HCT116 (cell line): ENCODE measurements at regions not wholly inside any gene's neighbourhood (a gene's known extent, or its start where the extent isn't known, plus 50 kb on each side); places are given as distances from the start of the nearest gene placed in this dataset.

ENCODE experiments used
- ATAC-seq: fragments of 200-7000 bp; cut with Tn5 transposase; 2 replicates; pipeline ENCODE4 v1.9.1; 2020; ENCODE audit warnings: mild to moderate bottlenecking, moderate library complexity
- BruUV-seq: library from RNA; stranded (reverse); fragments of 400-500 nt; replicated peaks from 2 replicates; lab custom pipeline; 2021; lab: Mats Ljungman, UMichigan
- CTCF ChIA-PET: fragments of 300-600 bp; sonication (Branson Sonifier 250); formaldehyde crosslinking; loops from one replicate; lab custom pipeline; 2021; ENCODE audit warnings: antibody characterized with exemption; lab: Charles Lee
- POLR2A ChIA-PET: fragments of 300-600, 350-600 bp; sonication (Branson Sonifier 250); formaldehyde crosslinking; loops from one replicate; lab custom pipeline; 2021; ENCODE audit warnings: antibody characterized with exemption; lab: Charles Lee
- RAD21 ChIA-PET, 2 experiments: fragments of 300-600 bp; sonication (Branson Sonifier 250); formaldehyde crosslinking; loops; one replicate each; lab custom pipeline; 2023; ENCODE audit warnings: low total read pairs in 2 of 2; ENCODE audit not compliant: uncharacterized antibody in 2 of 2, unreplicated experiment in 2 of 2, low non-redundant PET in 1 of 2; lab: Charles Lee
- DNase-seq: peaks from one replicate; pipeline ENCODE4 v3.0.0-alpha.2; 2010; ENCODE audit warnings: low read depth, low spot score
- H2AFZ ChIP-seq: fragments of 200-600 bp; shearing (Covaris generic), sonication (generic); 2 replicates; pipeline ENCODE4 v1.6.1; 2017; ENCODE audit warnings: low read depth, mixed run types, mixed read lengths, antibody characterized with exemption, low read length; ENCODE audit not compliant: poor library complexity, severe bottlenecking
- H3K27ac ChIP-seq: 2 replicates; pipeline ENCODE4 v1.5.1; 2012; ENCODE audit warnings: low read depth, low read length
- H3K27me3 ChIP-seq: fragments of 200-600 bp; sonication (generic); 2 replicates; pipeline ENCODE4 v1.6.1; 2016; ENCODE audit warnings: mixed run types, low read length, mixed read lengths; ENCODE audit not compliant: insufficient read depth
- H3K36me3 ChIP-seq, 2 experiments: fragments of 200-500 bp in 1 of 2; fragments of 200-600 bp in 1 of 2; sonication (Bioruptor generic) in 1 of 2; sonication (generic) in 1 of 2; 2 replicates each; pipeline versions ENCODE4 v1.5.1 to v1.6.1; 2014 to 2016; ENCODE audit warnings: low read length in 2 of 2, inconsistent platforms in 1 of 2, mixed read lengths in 1 of 2, mixed run types in 1 of 2; ENCODE audit not compliant: insufficient read depth in 2 of 2, control insufficient read depth in 1 of 2
- H3K4me1 ChIP-seq, 2 experiments: fragments of 200-600 bp in 1 of 2; sonication (generic) in 1 of 2; 2 replicates each; pipeline versions ENCODE4 v1.5.1 to v1.6.1; 2012 to 2017; ENCODE audit warnings: low read length in 2 of 2, inconsistent platforms in 1 of 2, mild to moderate bottlenecking in 1 of 2, mixed read lengths in 1 of 2, mixed run types in 1 of 2, moderate library complexity in 1 of 2; ENCODE audit not compliant: insufficient read depth in 2 of 2, control insufficient read depth in 1 of 2
- H3K4me2 ChIP-seq: fragments of 200-600 bp; sonication (generic); 2 replicates; pipeline ENCODE4 v1.6.1; 2017; ENCODE audit warnings: mixed run types, low read length, mixed read lengths
- H3K4me3 ChIP-seq, 2 experiments: fragments of 200-600 bp in 1 of 2; sonication (generic) in 1 of 2; replicated peaks in 1 of 2; 2 replicates each; pipeline ENCODE4 v1.5.1; 2011 to 2016; ENCODE audit warnings: low read length in 2 of 2, control low read depth in 1 of 2, low read depth in 1 of 2, mild to moderate bottlenecking in 1 of 2, mixed read lengths in 1 of 2, mixed run types in 1 of 2
- H3K79me2 ChIP-seq: fragments of 200-600 bp; sonication (generic); 2 replicates; pipeline ENCODE4 v1.6.1; 2017; ENCODE audit warnings: mild to moderate bottlenecking, mixed run types, low read length, moderate library complexity, mixed read lengths; ENCODE audit not compliant: insufficient read depth
- H3K9ac ChIP-seq: fragments of 200-600 bp; sonication (generic); 2 replicates; pipeline ENCODE4 v1.6.1; 2016; ENCODE audit warnings: low read length, mixed read lengths
- H3K9me2 ChIP-seq: fragments of 200-600 bp; sonication (generic), shearing (Covaris generic); 2 replicates; pipeline ENCODE4 v1.6.1; 2017; ENCODE audit warnings: mixed run types, mild to moderate bottlenecking, moderate library complexity; ENCODE audit not compliant: insufficient read depth
- H3K9me3 ChIP-seq, 2 experiments: fragments of 200-500 bp in 1 of 2; fragments of 200-600 bp in 1 of 2; sonication (Bioruptor generic) in 1 of 2; sonication (generic) in 1 of 2; 2 replicates each; pipeline ENCODE4 v1.6.1; 2014 to 2017; ENCODE audit warnings: low read length in 2 of 2, mixed read lengths in 2 of 2, inconsistent platforms in 1 of 2, low read depth in 1 of 2, mild to moderate bottlenecking in 1 of 2, mixed run types in 1 of 2, moderate library complexity in 1 of 2; ENCODE audit not compliant: control insufficient read depth in 1 of 2, insufficient read depth in 1 of 2
- H4K20me1 ChIP-seq: fragments of 200-600 bp; sonication (generic), shearing (Covaris generic); 2 replicates; pipeline ENCODE4 v1.6.1; 2017; ENCODE audit warnings: mixed run types, mild to moderate bottlenecking, moderate library complexity; ENCODE audit not compliant: insufficient read depth
- ATF3 ChIP-seq: IDR thresholded peaks from 2 replicates; pipeline ENCODE4 v1.6.1; 2012
- CBX3 ChIP-seq: IDR thresholded peaks from 2 replicates; pipeline ENCODE4 v1.6.1; 2012; ENCODE audit warnings: low read depth
- CTCF ChIP-seq, 3 experiments: fragments of 200-600 bp in 1 of 3; sonication (generic) in 1 of 3; IDR thresholded peaks in 2 of 3; conservative IDR thresholded peaks in 1 of 3; 2 replicates each; pipeline ENCODE4 v1.5.1; 2012 to 2017; ENCODE audit warnings: low read depth in 2 of 3, low read length in 2 of 3, antibody characterized with exemption in 1 of 3, borderline replicate concordance in 1 of 3, control low read depth in 1 of 3, mild to moderate bottlenecking in 1 of 3, mixed read lengths in 1 of 3, mixed run types in 1 of 3, moderate library complexity in 1 of 3; ENCODE audit not compliant: insufficient read depth in 1 of 3
- EGR1 ChIP-seq: IDR thresholded peaks from 2 replicates; pipeline ENCODE4 v1.6.1; 2012; ENCODE audit warnings: low read depth
- EZH2 ChIP-seq: fragments of 200-600 bp; sonication (generic); IDR thresholded peaks from 2 replicates; pipeline ENCODE4 v1.6.1; 2017; ENCODE audit warnings: antibody characterized with exemption, mixed run types
- EZH2phosphoT487 ChIP-seq: fragments of 200-600 bp; IDR thresholded peaks from 2 replicates; pipeline ENCODE4 v1.6.1; 2018; ENCODE audit warnings: antibody characterized with exemption, borderline replicate concordance
- JUND ChIP-seq: IDR thresholded peaks from 2 replicates; pipeline ENCODE4 v1.6.1; 2012
- MAX ChIP-seq: IDR thresholded peaks from 2 replicates; pipeline ENCODE4 v1.6.1; 2012
- POLR2A ChIP-seq: IDR thresholded peaks from 2 replicates; pipeline ENCODE4 v1.7.0; 2011; ENCODE audit warnings: borderline replicate concordance; ENCODE audit not compliant: insufficient read depth, insufficient read length; ENCODE audit errors: extremely low read depth
- POLR2AphosphoS5 ChIP-seq: IDR thresholded peaks from 2 replicates; pipeline ENCODE4 v1.6.1; 2011; ENCODE audit warnings: mild to moderate bottlenecking, low read depth, low read length, moderate library complexity
- RAD21 ChIP-seq: IDR thresholded peaks from 2 replicates; pipeline ENCODE4 v1.6.1; 2012; ENCODE audit warnings: low read depth, mild to moderate bottlenecking
- REST ChIP-seq: IDR thresholded peaks from 2 replicates; pipeline ENCODE4 v1.6.1; 2012; ENCODE audit warnings: low read depth
- SIN3A ChIP-seq: IDR thresholded peaks from 2 replicates; pipeline ENCODE4 v1.6.1; 2012; ENCODE audit warnings: low read depth
- SRF ChIP-seq: IDR thresholded peaks from 2 replicates; pipeline ENCODE4 v1.6.1; 2012; ENCODE audit warnings: low read depth
- TCF7L2 ChIP-seq: IDR thresholded peaks from 2 replicates; pipeline ENCODE4 v1.7.0; 2011; ENCODE audit warnings: borderline replicate concordance, inconsistent platforms; ENCODE audit not compliant: insufficient read depth, insufficient read length; ENCODE audit errors: extremely low read depth
- YY1 ChIP-seq: IDR thresholded peaks from 2 replicates; pipeline ENCODE4 v1.6.1; 2011; ENCODE audit warnings: low read length, low read depth, moderate library complexity, mild to moderate bottlenecking; ENCODE audit not compliant: insufficient replicate concordance; ENCODE audit errors: extremely low read depth
- ZFX ChIP-seq: fragments of 450-650 bp; IDR thresholded peaks from 2 replicates; pipeline ENCODE4 v1.6.1; 2017
- ZNF274 ChIP-seq: fragments of 200-500 bp; sonication (Bioruptor generic); IDR thresholded peaks from 2 replicates; pipeline ENCODE4 v1.6.1; 2014; ENCODE audit warnings: mild to moderate bottlenecking, low read depth, low read length, inconsistent platforms
- intact Hi-C: fragments of 100-400 bp; cut with micrococcal nuclease; formaldehyde crosslinking; loops from 2 replicates; pipeline ENCODE4 v1.10.0; 2022

- Histone ChIP-seq H3K27me3 (no peaks in the 10 kb centered on the region), H3K4me2 (no peak overlapping the region), H2AFZ (no peak overlapping the region), H4K20me1 (no peaks in the 10 kb centered on the region), H3K4me1 (no peaks in the 10 kb centered on the region), H3K9me3 (no peaks in the 10 kb centered on the region), H3K79me2 (no peaks in the 10 kb centered on the region), H3K27ac (no peak overlapping the region), H3K9me2 (no peaks in the 10 kb centered on the region), H3K36me3 (no peaks in the 10 kb centered on the region)
- ChIA-PET POLR2A (no interaction called here), RAD21 (no interaction called here)
- intact Hi-C loops = no loop called here
- no peak for DNase-seq
- TF ChIP-seq REST (no peak), SRF (no peak), ZFX (no peak), ZNF274 (no peak), POLR2AphosphoS5 (no peak), JUND (no peak), MAX (no peak), EGR1 (no peak), POLR2A (no peak), YY1 (no peak), SIN3A (no peak), RAD21 (no peak), CBX3 (no peak), CTCF (IDR thresholded peaks at IDR 0.05 in 2 of 3, conservative IDR thresholded peaks at IDR 0.05 in 1 of 3; ENCODE audit: borderline replicate concordance in 1 of 3, insufficient read depth in 1 of 3, low read depth in 2 of 3, low read length in 2 of 3) (no peak), TCF7L2 (no peak), EZH2phosphoT487 (no peak), ATF3 (no peak), EZH2 (no peak)
- TF ChIP-seq, all 23 proteins: peak for 0
- CTCF ChIA-PET = no interaction called here
- BruUV-seq = no TSS peak
- no peak for ATAC-seq
- Histone ChIP-seq H3K4me3 (no peak overlapping the region), H3K9ac (no peak overlapping the region)
Measured at GRCh38 chr6:119517428-119517827, 167.9 kb upstream of the MAN1A1 start.
